K562 (cell line): ENCODE measurements at regions not wholly inside any gene's neighbourhood (a gene's known extent, or its start where the extent isn't known, plus 50 kb on each side); places are given as distances from the start of the nearest gene placed in this dataset.

Experiments used
- GTF2F1 ChIP-seq: IDR thresholded peaks from 2 replicates; pipeline ENCODE4 v1.6.1; 2011; ENCODE audit warnings: low read depth, low read length, improper control_type of control experiment
- RFX5 ChIP-seq: IDR thresholded peaks from 2 replicates; pipeline ENCODE4 v1.6.1; 2011; ENCODE audit warnings: low read depth, mild to moderate bottlenecking, improper control_type of control experiment, low read length
- TF ChIP-seq, protein P1 (sequence below): fragments of 250-450 bp; sonication (Bioruptor Pico); IDR thresholded peaks from 2 replicates; pipeline ENCODE4 v1.9.0; 2021; ENCODE audit warnings: mild to moderate bottlenecking

DNA sequence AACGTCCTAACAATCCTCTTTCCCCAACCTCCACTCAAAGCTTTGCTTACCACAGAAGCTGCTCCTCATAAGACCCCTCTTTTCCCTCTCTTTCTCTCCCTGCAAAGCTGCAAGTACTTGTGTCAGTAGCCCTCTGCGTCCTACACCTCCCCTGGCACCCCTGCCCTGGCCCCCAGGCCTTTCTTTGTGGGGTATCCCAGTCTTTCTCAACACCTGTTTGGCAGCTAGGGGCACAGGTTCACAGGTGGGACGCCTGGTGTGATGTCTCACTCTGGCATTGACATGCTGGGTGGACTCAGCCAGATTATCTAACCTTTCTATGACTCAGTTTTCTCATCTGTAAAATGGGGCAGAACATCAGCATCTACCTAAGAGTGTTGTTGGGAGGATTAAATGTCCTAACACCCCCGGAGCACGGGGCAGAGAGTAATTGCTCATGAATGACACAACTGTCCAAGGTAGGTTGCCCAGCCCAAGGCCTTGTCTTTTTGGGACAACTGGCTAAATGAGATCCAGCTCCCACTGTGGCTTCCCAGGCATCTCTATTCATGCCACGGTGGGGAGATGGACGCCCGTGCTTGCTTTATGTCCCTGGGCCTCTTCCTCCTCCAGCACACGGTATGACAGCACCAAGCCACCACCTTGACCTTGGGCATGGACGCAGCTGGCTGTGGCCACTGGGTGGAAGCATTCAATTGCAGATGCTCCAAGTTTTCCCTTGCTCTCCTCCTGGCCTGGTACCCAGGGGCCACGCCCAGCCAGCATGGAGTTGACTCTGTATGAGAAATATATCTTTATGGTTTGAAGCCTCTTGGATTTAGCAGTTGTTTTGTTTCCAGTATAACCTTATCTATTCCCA lies 190.4 kb downstream of the RGS3 start:
- TF ChIP-seq GTF2F1 (no peak), RFX5 (no peak)
- TF ChIP-seq, protein P1, sequence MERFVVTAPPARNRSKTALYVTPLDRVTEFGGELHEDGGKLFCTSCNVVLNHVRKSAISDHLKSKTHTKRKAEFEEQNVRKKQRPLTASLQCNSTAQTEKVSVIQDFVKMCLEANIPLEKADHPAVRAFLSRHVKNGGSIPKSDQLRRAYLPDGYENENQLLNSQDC, result no peak
